DOHH2 (cell line): ENCODE measurements at regions not wholly inside any gene's neighbourhood (a gene's known extent, or its start where the extent isn't known, plus 50 kb on each side); places are given as distances from the start of the nearest gene placed in this dataset.

ENCODE experiments used
- H3F3A ChIP-seq: fragments of 200-600 bp; sonication (generic), shearing (Covaris generic); 2 replicates; pipeline ENCODE4 v1.6.0; 2016; ENCODE audit warnings: antibody characterized with exemption, mild to moderate bottlenecking; ENCODE audit not compliant: control insufficient read depth, insufficient read depth
- H3K27ac ChIP-seq: fragments of 200-600 bp; sonication (generic); 2 replicates; pipeline ENCODE4 v1.5.1; 2014; ENCODE audit warnings: low read depth, mild to moderate bottlenecking, low read length, moderate library complexity
- H3K27me3 ChIP-seq: fragments of 200-600 bp; sonication (generic); 2 replicates; pipeline ENCODE4 v1.6.1; 2014; ENCODE audit warnings: mild to moderate bottlenecking, low read length, mixed read lengths; ENCODE audit not compliant: control insufficient read depth
- H3K36me3 ChIP-seq: fragments of 200-600 bp; sonication (generic); 2 replicates; pipeline ENCODE4 v1.6.1; 2014; ENCODE audit warnings: mild to moderate bottlenecking, low read length, moderate library complexity, mixed read lengths; ENCODE audit not compliant: control insufficient read depth
- H3K4me1 ChIP-seq: fragments of 200-600 bp; sonication (generic); 2 replicates; pipeline ENCODE4 v1.6.1; 2014; ENCODE audit warnings: mild to moderate bottlenecking, low read length, mixed read lengths; ENCODE audit not compliant: control insufficient read depth
- H3K4me2 ChIP-seq: fragments of 200-600 bp; sonication (generic); 2 replicates; pipeline ENCODE4 v1.6.0; 2014; ENCODE audit warnings: mild to moderate bottlenecking, low read length, moderate library complexity
- H3K4me3 ChIP-seq: fragments of 200-600 bp; sonication (generic); 2 replicates; pipeline ENCODE4 v1.5.1; 2014; ENCODE audit warnings: mild to moderate bottlenecking, low read length, mixed read lengths
- H3K79me2 ChIP-seq: fragments of 200-600 bp; sonication (generic); 2 replicates; pipeline ENCODE4 v1.6.1; 2014; ENCODE audit warnings: mild to moderate bottlenecking, low read length, mixed read lengths; ENCODE audit not compliant: control insufficient read depth
- H3K9me2 ChIP-seq: fragments of 200-600 bp; sonication (generic); replicated peaks from 2 replicates; pipeline ENCODE4 v1.6.1; 2014; ENCODE audit warnings: mild to moderate bottlenecking, low read length, mixed read lengths; ENCODE audit not compliant: control insufficient read depth
- H3K9me3 ChIP-seq: fragments of 200-600 bp; sonication (generic); 2 replicates; pipeline ENCODE4 v1.6.1; 2014; ENCODE audit warnings: antibody characterized with exemption, low read length, mixed read lengths; ENCODE audit not compliant: control insufficient read depth, insufficient read depth
- H4K20me1 ChIP-seq: fragments of 200-600 bp; sonication (generic); 2 replicates; pipeline ENCODE4 v1.6.0; 2014; ENCODE audit warnings: low read depth, mild to moderate bottlenecking, antibody characterized with exemption, low read length, moderate library complexity; ENCODE audit not compliant: control insufficient read depth, insufficient read depth
- EZH2phosphoT487 ChIP-seq: fragments of 200-600 bp; sonication (generic); IDR thresholded peaks from 2 replicates; pipeline ENCODE4 v1.6.1; 2017; ENCODE audit warnings: borderline replicate concordance, mild to moderate bottlenecking, antibody characterized with exemption, low read length, moderate library complexity, mixed read lengths
- TF ChIP-seq, protein P1 (sequence below): fragments of 200-600 bp; sonication (generic); IDR thresholded peaks from one replicate; pipeline ENCODE4 v1.5.1; 2014; ENCODE audit warnings: antibody characterized with exemption, mild to moderate bottlenecking, low read depth, low read length; ENCODE audit not compliant: poor library complexity, severe bottlenecking

DNA sequence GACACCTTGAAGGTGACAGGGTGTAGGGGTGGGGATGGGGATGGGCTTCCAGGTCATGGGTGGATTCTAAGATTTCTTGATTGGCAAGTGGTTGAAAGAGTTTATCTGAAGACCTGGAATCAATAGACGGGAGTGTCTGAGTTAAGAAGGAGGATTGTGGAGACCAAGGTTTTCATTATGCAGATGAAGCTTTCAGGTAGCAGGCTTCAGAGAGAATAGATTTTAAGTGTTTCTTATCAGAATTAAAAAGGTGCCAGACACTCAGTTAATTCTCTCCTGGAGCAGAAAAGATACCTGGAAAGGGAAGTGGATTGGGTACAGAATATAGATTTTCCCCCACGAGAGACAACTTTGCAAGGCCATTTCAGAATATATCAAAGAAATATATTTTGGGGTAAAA is 211.7 kb upstream of the PRICKLE1 start:
- Histone ChIP-seq H3K79me2 (no peaks in the 10 kb centered on the region), H3K9me3 (no peaks in the 10 kb centered on the region), H3K27me3 (0 out of 2 replicates have a peak, but pooled peaks cover 6% of the 10 kb centered on the region), H3K4me2 (no peak overlapping the region), H3K9me2 (no peaks in the 10 kb centered on the region), H3K4me3 (no peak overlapping the region), H4K20me1 (no peaks in the 10 kb centered on the region), H3F3A (no peaks in the 10 kb centered on the region), H3K27ac (no peak overlapping the region), H3K4me1 (no peaks in the 10 kb centered on the region), H3K36me3 (no peaks in the 10 kb centered on the region)
- no peak for TF ChIP-seq EZH2phosphoT487
- TF ChIP-seq, protein P1, sequence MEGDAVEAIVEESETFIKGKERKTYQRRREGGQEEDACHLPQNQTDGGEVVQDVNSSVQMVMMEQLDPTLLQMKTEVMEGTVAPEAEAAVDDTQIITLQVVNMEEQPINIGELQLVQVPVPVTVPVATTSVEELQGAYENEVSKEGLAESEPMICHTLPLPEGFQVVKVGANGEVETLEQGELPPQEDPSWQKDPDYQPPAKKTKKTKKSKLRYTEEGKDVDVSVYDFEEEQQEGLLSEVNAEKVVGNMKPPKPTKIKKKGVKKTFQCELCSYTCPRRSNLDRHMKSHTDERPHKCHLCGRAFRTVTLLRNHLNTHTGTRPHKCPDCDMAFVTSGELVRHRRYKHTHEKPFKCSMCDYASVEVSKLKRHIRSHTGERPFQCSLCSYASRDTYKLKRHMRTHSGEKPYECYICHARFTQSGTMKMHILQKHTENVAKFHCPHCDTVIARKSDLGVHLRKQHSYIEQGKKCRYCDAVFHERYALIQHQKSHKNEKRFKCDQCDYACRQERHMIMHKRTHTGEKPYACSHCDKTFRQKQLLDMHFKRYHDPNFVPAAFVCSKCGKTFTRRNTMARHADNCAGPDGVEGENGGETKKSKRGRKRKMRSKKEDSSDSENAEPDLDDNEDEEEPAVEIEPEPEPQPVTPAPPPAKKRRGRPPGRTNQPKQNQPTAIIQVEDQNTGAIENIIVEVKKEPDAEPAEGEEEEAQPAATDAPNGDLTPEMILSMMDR, result no peak

DNA sequence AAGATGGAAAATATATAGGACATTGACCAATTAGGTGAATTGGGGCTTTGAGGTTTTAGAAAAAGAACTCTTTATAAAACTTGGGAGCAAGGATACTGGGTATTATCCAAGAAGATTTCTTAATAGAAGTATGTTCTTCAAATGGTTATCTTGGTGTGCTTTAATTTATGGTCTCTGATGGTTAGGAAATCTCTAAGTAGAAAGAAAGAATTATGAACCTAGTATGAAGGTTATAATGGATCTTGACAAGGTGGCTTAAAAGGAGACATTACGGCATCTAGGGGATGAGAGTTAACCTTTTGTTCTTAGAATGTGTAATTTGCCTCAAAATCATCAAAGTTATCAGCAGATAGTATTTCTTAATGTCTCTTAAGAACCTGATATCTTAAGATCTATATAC is 210.4 kb upstream of the PRICKLE1 start:
- Histone ChIP-seq H3K79me2 (no peaks in the 10 kb centered on the region), H3K4me1 (no peaks in the 10 kb centered on the region), H3K27ac (no peak overlapping the region), H3K4me3 (no peak overlapping the region), H3K27me3 (0 out of 2 replicates have a peak, but pooled peaks cover 6% of the 10 kb centered on the region), H3F3A (no peaks in the 10 kb centered on the region), H4K20me1 (no peaks in the 10 kb centered on the region), H3K9me3 (no peaks in the 10 kb centered on the region), H3K9me2 (no peaks in the 10 kb centered on the region), H3K4me2 (no peak overlapping the region), H3K36me3 (no peaks in the 10 kb centered on the region)
- TF ChIP-seq, protein P1, result no peak
- TF ChIP-seq EZH2phosphoT487, result no peak

DNA sequence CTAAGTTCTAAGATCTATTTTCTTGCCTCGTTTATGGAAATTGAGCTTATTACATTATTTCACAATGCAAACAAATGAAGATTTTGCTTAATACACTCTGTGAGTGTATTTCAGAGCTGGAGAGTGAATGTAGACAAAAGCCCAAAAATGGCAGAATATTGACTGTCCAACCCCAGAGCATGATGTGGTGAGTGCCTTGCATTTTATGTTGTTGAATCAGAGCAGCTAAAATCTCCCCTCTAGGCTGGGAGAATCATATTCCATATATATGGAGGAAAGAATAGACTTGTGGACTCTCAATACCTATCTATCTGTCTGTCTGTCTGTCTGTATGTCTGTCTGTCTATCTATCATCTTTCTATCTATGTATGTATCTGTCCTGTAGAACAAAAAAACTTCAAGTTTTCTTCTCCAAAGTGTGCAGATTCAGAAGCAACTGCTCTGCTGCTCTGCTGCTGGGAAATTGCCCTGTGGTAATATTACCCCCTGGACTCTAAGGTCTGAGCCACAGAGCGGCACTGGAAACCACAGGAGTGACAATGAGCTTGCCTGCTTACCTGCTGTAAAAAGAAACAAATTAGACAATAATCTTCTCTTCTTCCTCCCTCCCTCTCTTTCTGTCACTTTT is 209.4 kb upstream of the PRICKLE1 start:
- H3K9me3 ChIP-seq, result no peaks in the 10 kb centered on the region
- H4K20me1 ChIP-seq, result no peaks in the 10 kb centered on the region
- H3K79me2 ChIP-seq, result no peaks in the 10 kb centered on the region
- H3K4me2 ChIP-seq, result no peak overlapping the region
- H3K4me3 ChIP-seq, result no peak overlapping the region
- H3K36me3 ChIP-seq, result no peaks in the 10 kb centered on the region
- no peaks in the 10 kb centered on the region for H3K4me1 ChIP-seq
- no peak overlapping the region for H3K27ac ChIP-seq
- TF ChIP-seq EZH2phosphoT487, result no peak
- TF ChIP-seq, protein P1, result no peak
- H3K9me2 ChIP-seq, result no peaks in the 10 kb centered on the region
- no peaks in the 10 kb centered on the region for H3F3A ChIP-seq
- 0 out of 2 replicates have a peak, but pooled peaks cover 4% of the 10 kb centered on the region for H3K27me3 ChIP-seq
